GM18951 (cell line): ENCODE measurements at regions not wholly inside any gene's neighbourhood (a gene's known extent, or its start where the extent isn't known, plus 50 kb on each side); places are given as distances from the start of the nearest gene placed in this dataset.
"Not testable (repeated sequence)": the region's sequence is repeated elsewhere in the genome, so short reads cannot be mapped to it uniquely, and the experiment has no call there.

Source experiments
- in situ Hi-C: fragments of 300-500 bp; cut with MboI; formaldehyde crosslinking; loops from one replicate; pipeline ENCODE4 v1.12.0; 2022; ENCODE audit warnings: low sequenced_read_pairs, mixed read lengths, inconsistent platforms; ENCODE audit not compliant: unreplicated experiment

DNA sequence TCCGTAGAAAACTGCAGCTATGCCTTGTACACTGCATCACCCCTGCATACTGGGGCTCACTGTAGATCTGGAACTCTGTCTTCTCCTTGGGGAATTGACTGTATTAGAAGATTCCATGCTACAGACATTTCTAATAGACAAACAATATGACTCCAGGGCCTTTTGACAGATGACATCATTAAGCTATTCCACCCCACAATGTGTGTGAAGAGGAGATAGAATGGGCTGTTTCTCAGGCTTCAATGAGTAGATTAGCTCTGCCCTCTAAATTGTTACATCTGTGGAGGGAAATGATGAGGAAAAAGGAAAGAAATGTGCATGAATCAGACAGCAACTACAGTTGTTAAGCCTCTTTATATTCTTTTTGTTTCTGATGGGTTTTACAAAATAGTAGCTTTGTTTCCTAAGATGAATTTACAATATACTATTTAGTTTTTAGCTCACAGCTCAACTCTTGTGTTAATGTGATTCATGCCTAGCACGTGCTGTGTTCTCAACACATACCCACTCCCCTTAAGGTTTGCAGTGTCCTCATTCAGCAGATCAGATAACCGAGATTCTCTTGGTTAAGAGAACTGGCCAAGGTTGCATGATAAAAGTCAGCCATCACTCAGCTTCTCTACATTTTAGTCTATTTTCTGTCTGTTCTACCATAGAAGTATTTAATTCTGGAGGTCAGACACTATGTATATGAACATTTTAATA is 281.6 kb upstream of the NBPF12 start:
- in situ Hi-C loops: not testable (repeated sequence)

- in situ Hi-C loops: not testable (repeated sequence)
Observed at GRCh38 chr1:146654763-146655162, 283.4 kb upstream of the NBPF12 start.

- in situ Hi-C loops: not testable (repeated sequence)
Observed at GRCh38 chr1:146645978-146646604, 292.0 kb upstream of the NBPF12 start.

DNA sequence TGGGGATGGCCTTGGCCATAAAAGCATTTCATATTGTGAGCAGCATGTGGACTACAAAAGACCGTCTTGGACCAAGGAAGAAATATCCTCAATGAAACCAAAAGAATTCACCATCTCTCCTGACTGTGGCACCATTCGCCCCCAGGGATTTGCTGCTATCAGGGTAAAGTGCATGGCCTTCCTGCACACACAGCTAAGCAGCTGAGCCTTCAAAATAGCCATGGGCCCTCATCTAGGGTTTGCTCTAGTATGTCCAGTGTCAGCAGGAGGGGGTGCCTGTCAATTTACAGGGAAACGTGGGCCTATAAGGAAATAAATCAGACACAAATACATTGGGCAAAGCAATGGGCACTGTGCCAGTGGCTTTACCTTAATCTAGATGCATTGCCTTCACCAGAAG is 296.6 kb upstream of the NBPF12 start:
- in situ Hi-C loops: not testable (repeated sequence)

GRCh38 chr1:146640671-146641070 is 297.5 kb upstream of the NBPF12 start:
- in situ Hi-C loops: not testable (repeated sequence)

GRCh38 chr1:146630302-146630701 is 307.8 kb upstream of the NBPF12 start:
- in situ Hi-C loops: not testable (repeated sequence)

DNA sequence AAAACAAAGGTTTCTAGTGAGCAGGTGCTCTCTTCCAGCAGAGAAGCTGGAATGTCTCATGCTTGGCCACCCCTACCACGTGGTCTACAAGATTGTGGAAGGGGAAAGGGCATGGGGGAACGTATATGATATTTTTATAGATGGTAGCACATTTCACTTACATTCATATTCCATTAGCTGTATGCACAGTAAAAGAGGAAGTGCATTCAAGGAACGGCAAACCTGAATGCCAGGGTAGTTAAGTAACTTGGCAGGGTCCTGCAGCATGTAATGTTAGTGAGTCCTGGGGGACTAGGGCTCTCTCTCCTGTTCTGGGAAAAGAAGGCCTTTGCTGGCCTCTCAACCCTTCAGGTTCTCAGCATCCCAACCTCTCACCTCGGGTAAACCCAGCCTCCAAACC is 319.5 kb upstream of the NBPF12 start:
- in situ Hi-C loops: not testable (repeated sequence)

GRCh38 chr1:146604681-146605080 is 333.4 kb upstream of the NBPF12 start:
- in situ Hi-C loops: not testable (repeated sequence)

DNA sequence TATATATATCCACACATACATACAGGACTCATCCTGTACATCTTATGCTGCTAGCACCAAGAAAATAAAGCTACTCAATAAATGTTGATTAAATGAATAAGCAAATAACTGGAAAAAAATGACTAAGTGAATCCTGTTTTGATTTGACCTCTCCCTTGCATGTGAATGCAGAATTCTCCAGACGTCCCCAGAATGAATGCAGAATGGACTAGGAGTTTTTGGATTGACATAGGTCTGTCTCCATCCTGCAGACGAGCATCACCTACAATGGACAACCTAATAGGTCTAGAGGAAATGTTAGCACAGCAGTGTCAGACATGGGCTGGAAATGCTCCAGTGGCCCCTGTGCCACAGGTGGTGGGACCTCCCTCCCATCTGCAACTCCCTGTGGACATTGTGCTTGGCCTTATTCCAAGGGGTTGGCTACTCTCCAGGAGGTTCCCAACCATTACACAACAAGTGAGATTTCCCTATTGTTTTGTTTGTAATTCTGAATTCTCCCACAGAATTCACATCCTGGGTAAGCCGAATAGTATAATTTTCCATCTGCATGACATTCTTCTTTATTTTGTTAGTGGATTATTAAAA is 337.3 kb upstream of the NBPF12 start:
- in situ Hi-C loops: not testable (repeated sequence)

DNA sequence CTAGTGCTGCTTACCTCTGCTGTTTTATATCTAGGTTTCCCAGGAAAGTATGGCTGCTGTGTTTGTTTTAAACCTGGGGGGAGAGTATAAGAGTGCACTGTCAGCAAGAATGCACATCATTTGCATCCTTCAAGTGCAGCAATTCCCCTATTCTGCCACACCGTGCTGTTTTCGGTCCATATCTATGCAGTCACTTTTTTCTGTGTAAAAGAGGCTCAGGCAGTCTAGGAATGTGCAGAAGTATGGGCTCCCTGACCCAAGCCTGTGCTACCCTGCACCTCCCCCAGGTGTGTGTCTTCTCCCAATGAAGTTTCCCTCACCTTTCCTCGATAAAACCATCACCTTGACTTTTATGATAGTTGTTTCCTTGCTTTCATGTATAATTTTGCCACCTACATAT is 338.2 kb upstream of the NBPF12 start:
- in situ Hi-C loops: not testable (repeated sequence)

- in situ Hi-C loops: not testable (repeated sequence)
Observed at GRCh38 chr1:146581229-146581628, 352.4 kb upstream of the NOTCH2NLA start.

DNA sequence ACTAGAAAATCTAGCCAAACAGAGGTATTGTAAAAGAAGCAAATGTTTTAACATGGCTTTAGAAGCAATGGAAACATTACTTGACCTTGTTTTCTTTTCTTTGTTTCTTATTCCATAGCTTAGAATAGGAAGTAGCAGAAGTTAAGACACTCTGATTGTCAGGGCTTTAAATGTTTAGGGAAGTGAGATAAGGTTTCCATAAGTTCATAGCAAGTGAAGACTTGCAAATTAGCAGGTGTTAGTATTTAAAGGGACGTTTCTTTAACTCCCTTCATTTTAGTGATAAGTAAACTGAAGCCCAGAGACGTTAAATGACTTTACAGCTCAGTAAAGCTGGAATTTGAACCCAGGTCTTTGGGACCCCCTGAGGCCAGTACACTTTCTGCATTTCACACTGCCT is 338.7 kb upstream of the NOTCH2NLA start:
- in situ Hi-C loops: not testable (repeated sequence)

- in situ Hi-C loops: not testable (repeated sequence)
Observed at GRCh38 chr1:146558032-146558431, 329.2 kb upstream of the NOTCH2NLA start.

GRCh38 chr1:146556405-146556804 is 327.6 kb upstream of the NOTCH2NLA start:
- in situ Hi-C loops: not testable (repeated sequence)

DNA sequence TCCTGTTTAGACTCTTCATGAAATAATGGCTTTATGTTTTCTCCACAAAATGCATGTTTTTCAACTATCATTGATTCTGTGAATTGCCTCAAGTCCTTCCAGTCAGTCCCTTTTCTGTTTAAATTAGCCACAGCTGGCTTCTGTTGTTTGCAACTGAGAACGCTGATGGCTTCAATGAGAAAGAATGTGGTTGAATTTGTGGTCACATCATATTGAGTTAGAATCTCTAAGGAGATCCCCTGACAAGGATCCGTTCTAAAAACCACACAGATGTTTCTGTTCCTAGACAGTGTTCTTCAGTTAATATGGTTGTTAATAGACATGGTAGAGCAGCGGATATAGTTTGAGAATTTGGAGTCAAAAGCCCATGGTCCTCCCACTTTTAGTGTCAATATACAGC is 323.6 kb upstream of the NOTCH2NLA start:
- in situ Hi-C loops: not testable (repeated sequence)

GRCh38 chr1:146548684-146549083 is 319.9 kb upstream of the NOTCH2NLA start:
- in situ Hi-C loops: not testable (repeated sequence)

DNA sequence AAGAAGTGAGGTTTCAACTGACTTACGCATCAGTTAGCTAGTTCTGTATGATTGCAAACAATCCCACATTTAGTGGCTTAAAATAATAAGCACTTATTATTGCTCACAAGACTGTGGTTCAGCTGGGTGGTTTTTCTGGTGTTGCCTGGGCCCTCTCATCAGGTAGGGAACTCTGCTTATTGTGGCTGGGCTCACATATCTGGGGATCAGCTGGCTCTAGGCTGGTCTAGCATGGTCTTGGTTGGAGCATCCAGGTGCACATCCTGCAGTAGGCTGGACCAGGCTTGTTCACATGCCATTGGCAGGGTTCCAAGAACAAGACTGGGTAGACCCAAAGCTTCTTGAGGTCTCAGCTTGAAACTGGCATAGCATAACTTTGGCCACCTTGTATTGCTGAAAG is 317.4 kb upstream of the NOTCH2NLA start:
- in situ Hi-C loops: not testable (repeated sequence)

DNA sequence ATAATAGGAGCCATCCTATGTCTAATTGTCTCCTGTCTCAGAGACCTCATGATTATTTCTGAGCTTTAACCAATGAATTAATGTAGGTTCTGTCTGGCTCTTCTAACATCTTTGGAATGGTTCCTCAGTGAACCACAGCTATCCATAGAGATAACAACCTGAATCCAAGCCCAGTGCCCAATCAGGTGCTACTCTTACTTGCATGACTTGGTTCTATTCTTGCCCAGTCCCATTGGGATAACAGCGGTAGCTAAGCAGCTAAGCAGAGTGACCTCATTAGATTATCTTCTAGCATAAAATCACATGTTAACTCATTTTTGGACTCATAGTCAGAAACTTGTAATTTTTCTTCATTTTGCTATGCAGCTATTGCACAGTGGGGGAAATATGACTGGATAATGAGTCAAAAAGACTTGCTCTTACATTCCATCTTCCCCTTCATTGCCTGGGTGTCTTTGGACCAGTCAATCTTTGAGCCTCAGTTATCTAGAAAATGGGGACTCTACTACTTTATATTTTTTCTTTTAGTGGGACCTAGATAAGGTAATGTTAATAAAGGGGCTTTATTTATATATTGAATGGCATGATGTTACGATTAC is 309.1 kb upstream of the NOTCH2NLA start:
- in situ Hi-C loops: not testable (repeated sequence)

DNA sequence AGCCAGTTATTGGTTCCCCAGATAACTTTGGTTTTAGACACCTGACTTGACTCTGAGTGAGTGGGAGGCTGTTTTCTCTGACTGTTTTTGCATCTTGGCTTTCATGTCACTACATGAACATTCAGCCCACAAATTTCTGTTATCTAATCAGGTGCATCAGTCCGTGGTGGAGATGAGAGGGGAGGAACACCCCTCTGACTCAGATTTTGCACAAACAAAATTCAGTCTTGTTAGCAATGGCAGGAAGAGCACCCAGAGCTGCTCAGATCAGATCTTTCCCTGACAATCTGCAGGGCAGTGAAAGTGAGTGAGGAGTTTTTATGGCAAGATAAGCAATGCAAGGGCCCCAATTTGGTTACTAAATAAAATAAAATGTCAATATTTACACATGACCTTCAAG is 307.2 kb upstream of the NOTCH2NLA start:
- in situ Hi-C loops: not testable (repeated sequence)

DNA sequence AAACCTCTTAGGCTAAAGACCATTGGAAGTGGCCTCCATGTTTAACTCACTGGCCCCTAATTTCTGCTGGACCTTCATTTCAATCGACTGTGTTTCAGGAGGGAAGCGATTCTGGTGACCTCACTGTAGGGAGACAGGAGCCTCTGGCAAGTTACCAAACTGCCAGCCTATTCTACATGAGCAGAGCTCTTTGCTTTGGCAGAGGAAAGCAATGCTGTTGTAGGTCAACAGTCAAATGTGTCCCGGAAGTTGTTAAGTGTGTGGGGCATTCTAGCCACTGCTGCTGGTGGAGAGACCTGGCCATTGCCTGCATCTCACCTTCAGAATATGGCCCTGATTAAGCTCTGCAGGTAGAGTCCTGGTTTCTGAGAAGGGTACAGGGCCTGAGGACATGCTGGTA is 306.8 kb upstream of the NOTCH2NLA start:
- in situ Hi-C loops: not testable (repeated sequence)

DNA sequence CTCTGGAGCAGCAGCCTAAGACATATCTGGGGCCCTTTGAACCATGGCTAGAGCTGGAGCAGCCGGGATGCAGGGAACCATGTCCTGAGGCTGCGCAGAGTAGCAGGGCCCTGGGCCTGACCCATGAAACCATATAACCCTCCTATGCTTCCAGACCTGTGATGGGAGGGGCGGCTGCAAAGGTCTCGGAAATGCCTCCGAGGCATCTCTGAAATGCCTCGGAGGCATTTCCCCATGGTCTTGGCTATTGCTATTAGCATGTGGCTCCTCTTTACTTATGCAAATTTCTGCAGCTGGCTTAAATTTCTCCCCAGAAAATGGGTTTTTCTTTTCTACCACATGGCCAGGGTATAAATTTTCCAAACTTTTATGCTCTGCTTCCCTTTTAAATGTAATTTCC is 302.1 kb upstream of the NOTCH2NLA start:
- in situ Hi-C loops: not testable (repeated sequence)
